GM13976 (cell line): ENCODE measurements at regions not wholly inside any gene's neighbourhood (a gene's known extent, or its start where the extent isn't known, plus 50 kb on each side); places are given as distances from the start of the nearest gene placed in this dataset.

Experiments
- DNase-seq: peaks from one replicate; pipeline ENCODE4 v3.0.0; 2012; ENCODE audit warnings: low spot score
- CTCF ChIP-seq: IDR thresholded peaks from 2 replicates; pipeline ENCODE4 v1.5.1; 2012; ENCODE audit warnings: borderline replicate concordance, mild to moderate bottlenecking; ENCODE audit not compliant: insufficient read depth; ENCODE audit errors: extremely low read depth, missing control alignments, control extremely low read depth
- in situ Hi-C: fragments of 300-500 bp; cut with MboI; formaldehyde crosslinking; loops from one replicate; pipeline ENCODE4 v1.12.0; 2022; ENCODE audit warnings: low sequenced_read_pairs, mixed read lengths, inconsistent platforms; ENCODE audit not compliant: unreplicated experiment

GRCh38 chr20:41783423-41784208 is 165.4 kb upstream of the CHD6 start:
- TF ChIP-seq CTCF, result no peak
- no peak for DNase-seq
- in situ Hi-C loops, result no loop called here

GRCh38 chr20:41782730-41783406 is 164.7 kb upstream of the CHD6 start:
- DNase-seq, result no peak
- no peak for TF ChIP-seq CTCF
- in situ Hi-C loops, result no loop called here

- TF ChIP-seq CTCF, result no peak
- no peak for DNase-seq
- in situ Hi-C loops, result no loop called here
Measured at GRCh38 chr20:41782255-41782654, 164.1 kb upstream of the CHD6 start.

GRCh38 chr20:41776421-41776820 is 158.2 kb upstream of the CHD6 start:
- in situ Hi-C loops, result no loop called here

GRCh38 chr20:41774291-41774690 is 156.1 kb upstream of the CHD6 start:
- in situ Hi-C loops, result no loop called here
- DNase-seq, result no peak
- no peak for TF ChIP-seq CTCF

More at GRCh38 chr20:41776421-41776820, 158.2 kb upstream of the CHD6 start:
- no peak for TF ChIP-seq CTCF
- no peak for DNase-seq

GRCh38 chr20:41770965-41771364 is 152.8 kb upstream of the CHD6 start:
- in situ Hi-C loops, result no loop called here

More at GRCh38 chr20:41770965-41771364, 152.8 kb upstream of the CHD6 start:
- no peak for DNase-seq
- no peak for TF ChIP-seq CTCF
